ENCODE measurements at regions not wholly inside any gene's neighbourhood (a gene's known extent, or its start where the extent isn't known, plus 50 kb on each side); places are given as distances from the start of the nearest gene placed in this dataset.

DNA sequence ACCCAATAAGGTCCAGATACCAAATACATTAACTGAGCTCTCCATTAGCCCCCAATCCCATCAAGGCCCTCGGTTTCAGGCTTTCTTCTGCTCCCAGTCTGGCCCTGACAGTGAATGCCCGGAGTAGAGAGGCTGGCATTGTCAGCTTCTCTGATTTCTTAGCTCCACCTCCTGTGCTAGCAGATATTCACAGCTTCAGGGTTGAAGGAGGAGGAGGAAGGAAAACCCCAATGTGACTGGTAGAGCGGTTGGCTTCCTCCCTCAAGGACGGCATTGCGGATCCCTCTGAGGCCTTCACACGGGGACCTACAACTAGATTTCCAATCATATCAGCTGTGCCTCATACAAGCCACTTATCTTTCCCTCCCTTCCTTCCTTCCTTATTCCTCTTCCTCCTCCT lies 164.1 kb upstream of the SYNDIG1 start:
- TF ChIP-seq, protein P1, sequence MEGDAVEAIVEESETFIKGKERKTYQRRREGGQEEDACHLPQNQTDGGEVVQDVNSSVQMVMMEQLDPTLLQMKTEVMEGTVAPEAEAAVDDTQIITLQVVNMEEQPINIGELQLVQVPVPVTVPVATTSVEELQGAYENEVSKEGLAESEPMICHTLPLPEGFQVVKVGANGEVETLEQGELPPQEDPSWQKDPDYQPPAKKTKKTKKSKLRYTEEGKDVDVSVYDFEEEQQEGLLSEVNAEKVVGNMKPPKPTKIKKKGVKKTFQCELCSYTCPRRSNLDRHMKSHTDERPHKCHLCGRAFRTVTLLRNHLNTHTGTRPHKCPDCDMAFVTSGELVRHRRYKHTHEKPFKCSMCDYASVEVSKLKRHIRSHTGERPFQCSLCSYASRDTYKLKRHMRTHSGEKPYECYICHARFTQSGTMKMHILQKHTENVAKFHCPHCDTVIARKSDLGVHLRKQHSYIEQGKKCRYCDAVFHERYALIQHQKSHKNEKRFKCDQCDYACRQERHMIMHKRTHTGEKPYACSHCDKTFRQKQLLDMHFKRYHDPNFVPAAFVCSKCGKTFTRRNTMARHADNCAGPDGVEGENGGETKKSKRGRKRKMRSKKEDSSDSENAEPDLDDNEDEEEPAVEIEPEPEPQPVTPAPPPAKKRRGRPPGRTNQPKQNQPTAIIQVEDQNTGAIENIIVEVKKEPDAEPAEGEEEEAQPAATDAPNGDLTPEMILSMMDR (IDR thresholded peaks at IDR 0.05; ENCODE audit: poor library complexity) = no peak
- TF ChIP-seq EZH2 (IDR thresholded peaks at IDR 0.05; ENCODE audit: borderline replicate concordance) (no peak), EZH2phosphoT487 (IDR thresholded peaks at IDR 0.05; ENCODE audit: low read depth, severe bottlenecking, unreplicated experiment) (no peak)

All from hepatocyte (in vitro differentiated cells).